ENCODE measurements at regions not wholly inside any gene's neighbourhood (a gene's known extent, or its start where the extent isn't known, plus 50 kb on each side); places are given as distances from the start of the nearest gene placed in this dataset.

GRCh38 chr1:47678464-47678980 is 240.7 kb downstream of the FOXD2 start:
- no peaks in the 10 kb centered on the region for H4K20me1 ChIP-seq (ENCODE audit: control insufficient read depth, extremely low read depth, insufficient read depth, low read length)
- no peak overlapping the region for H3K4me3 ChIP-seq (ENCODE audit: control insufficient read depth in 2 of 3, extremely low read depth in 1 of 3, insufficient read depth in 2 of 3, low read depth in 1 of 3, low read length in 3 of 3)
- dilution Hi-C loops (cut with MboI; ENCODE audit: extremely low pct_ligation_motif_present, low sequenced_read_pairs), result no loop called here
- DNase-seq (ENCODE audit: low read depth, low spot score), result no peak
- H2AFZ ChIP-seq (ENCODE audit: control insufficient read depth, low read length), result no peak overlapping the region
- TF ChIP-seq CTCF (optimal IDR thresholded peaks at IDR 0.05 in 1 of 3, IDR thresholded peaks at IDR 0.05 in 1 of 3, conservative IDR thresholded peaks at IDR 0.05 in 1 of 3; ENCODE audit: extremely low read depth in 1 of 3, insufficient read depth in 2 of 3, low read length in 3 of 3) (no peak), EZH2 (IDR thresholded peaks at IDR 0.05; ENCODE audit: low read length) (no peak)
- no peak overlapping the region for H3K27ac ChIP-seq (ENCODE audit: control insufficient read depth, insufficient read depth, low read length)
- H3K4me2 ChIP-seq (ENCODE audit: control insufficient read depth, extremely low read depth, insufficient read depth, low read depth, low read length), result no peak overlapping the region
- H3K9ac ChIP-seq (ENCODE audit: control insufficient read depth, extremely low read depth, insufficient read depth, low read length), result no peak overlapping the region
- H3K4me1 ChIP-seq (ENCODE audit: control insufficient read depth, extremely low read depth, insufficient read depth, low read length), result no peaks in the 10 kb centered on the region
- no peaks in the 10 kb centered on the region for H3K36me3 ChIP-seq (ENCODE audit: control insufficient read depth in 2 of 2, extremely low read depth in 1 of 2, insufficient read depth in 2 of 2, low read length in 2 of 2)
- H3K79me2 ChIP-seq (ENCODE audit: control insufficient read depth, insufficient read depth, low read length), result no peaks in the 10 kb centered on the region
- H3K9me1 ChIP-seq (ENCODE audit: control insufficient read depth, extremely low read depth, insufficient read depth, low read length), result no peaks in the 10 kb centered on the region
- FAIRE-seq, result no peak
- H3K27me3 ChIP-seq (ENCODE audit: control insufficient read depth, extremely low read depth, insufficient read depth, low read length), result no peaks in the 10 kb centered on the region
- no peaks in the 10 kb centered on the region for H3K9me3 ChIP-seq (ENCODE audit: control insufficient read depth, low read depth, low read length)

GRCh38 chr1:47679301-47679791 is 241.5 kb downstream of the FOXD2 start:
- H3K9ac ChIP-seq (ENCODE audit: control insufficient read depth, extremely low read depth, insufficient read depth, low read length), result no peak overlapping the region
- no peaks in the 10 kb centered on the region for H4K20me1 ChIP-seq (ENCODE audit: control insufficient read depth, extremely low read depth, insufficient read depth, low read length)
- no peaks in the 10 kb centered on the region for H3K9me1 ChIP-seq (ENCODE audit: control insufficient read depth, extremely low read depth, insufficient read depth, low read length)
- H3K27me3 ChIP-seq (ENCODE audit: control insufficient read depth, extremely low read depth, insufficient read depth, low read length), result no peaks in the 10 kb centered on the region
- H3K36me3 ChIP-seq (ENCODE audit: control insufficient read depth in 2 of 2, extremely low read depth in 1 of 2, insufficient read depth in 2 of 2, low read length in 2 of 2), result no peaks in the 10 kb centered on the region
- no peak overlapping the region for H3K4me3 ChIP-seq (ENCODE audit: control insufficient read depth in 2 of 3, extremely low read depth in 1 of 3, insufficient read depth in 2 of 3, low read depth in 1 of 3, low read length in 3 of 3)
- dilution Hi-C loops (cut with MboI; ENCODE audit: extremely low pct_ligation_motif_present, low sequenced_read_pairs), result no loop called here
- H3K4me2 ChIP-seq (ENCODE audit: control insufficient read depth, extremely low read depth, insufficient read depth, low read depth, low read length), result no peak overlapping the region
- FAIRE-seq (no peak), DNase-seq (ENCODE audit: low read depth, low spot score) (no peak)
- no peaks in the 10 kb centered on the region for H3K79me2 ChIP-seq (ENCODE audit: control insufficient read depth, insufficient read depth, low read length)
- no peak overlapping the region for H3K27ac ChIP-seq (ENCODE audit: control insufficient read depth, insufficient read depth, low read length)
- no peaks in the 10 kb centered on the region for H3K9me3 ChIP-seq (ENCODE audit: control insufficient read depth, low read depth, low read length)
- TF ChIP-seq CTCF (optimal IDR thresholded peaks at IDR 0.05 in 1 of 3, IDR thresholded peaks at IDR 0.05 in 1 of 3, conservative IDR thresholded peaks at IDR 0.05 in 1 of 3; ENCODE audit: extremely low read depth in 1 of 3, insufficient read depth in 2 of 3, low read length in 3 of 3), result no peak
- no peak for TF ChIP-seq EZH2 (IDR thresholded peaks at IDR 0.05; ENCODE audit: low read length)
- no peak overlapping the region for H2AFZ ChIP-seq (ENCODE audit: control insufficient read depth, low read length)
- no peaks in the 10 kb centered on the region for H3K4me1 ChIP-seq (ENCODE audit: control insufficient read depth, extremely low read depth, insufficient read depth, low read length)
